ENCODE measurements at regions not wholly inside any gene's neighbourhood (a gene's known extent, or its start where the extent isn't known, plus 50 kb on each side); places are given as distances from the start of the nearest gene placed in this dataset.
"Not testable (repeated sequence)": the region's sequence is repeated elsewhere in the genome, so short reads cannot be mapped to it uniquely, and the experiment has no call there.

GRCh38 chr4:130067419-130067818 is 971.5 kb downstream of the C4orf33 start:
- ChIA-PET CTCF (interaction anchor here (1.2 kb wide), 1 partner anchor 14 kb away, joined by 3 read pairs; no protein-coding TSS in a partner anchor), POLR2A (no interaction called here)
- TF ChIP-seq CTCF (IDR thresholded peaks at IDR 0.05; ENCODE audit: control extremely low read depth, extremely low read depth, low read depth, missing control alignments) = no peak
- no peak for DNase-seq (ENCODE audit: extremely low spot score)

DNA sequence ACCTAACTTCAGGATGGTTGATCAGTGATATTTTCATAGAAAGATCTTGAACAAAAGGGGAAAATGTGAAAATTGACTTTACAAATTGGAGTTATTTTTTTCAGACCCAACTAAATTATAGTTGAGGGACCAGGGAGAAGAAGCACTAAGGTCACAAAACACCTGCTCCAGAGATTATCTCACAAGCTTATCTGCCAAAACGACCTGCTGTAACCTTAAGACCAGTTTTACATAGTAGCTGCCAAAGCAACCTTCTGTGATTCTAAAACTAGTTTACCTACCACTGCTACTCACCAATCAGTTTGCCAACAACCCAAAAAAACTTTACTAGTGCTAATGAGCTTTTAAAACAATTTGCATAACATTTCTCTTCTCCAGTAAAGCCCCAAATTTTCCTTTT is 972.1 kb downstream of the C4orf33 start:
- no peak for TF ChIP-seq CTCF (IDR thresholded peaks at IDR 0.05; ENCODE audit: control extremely low read depth, extremely low read depth, low read depth, missing control alignments)
- POLR2A ChIA-PET = no interaction called here
- DNase-seq (ENCODE audit: extremely low spot score) = no peak
- CTCF ChIA-PET = interaction anchor here (1.2 kb wide), 1 partner anchor 14 kb away, joined by 3 read pairs; no protein-coding TSS in a partner anchor

- CTCF ChIA-PET = no interaction called here
- TF ChIP-seq CTCF (IDR thresholded peaks at IDR 0.05; ENCODE audit: control extremely low read depth, extremely low read depth, low read depth, missing control alignments) = no peak
- DNase-seq (ENCODE audit: extremely low spot score) = no peak
- POLR2A ChIA-PET = no interaction called here
Observed at GRCh38 chr4:130071746-130072145, 975.8 kb downstream of the C4orf33 start.

- DNase-seq (ENCODE audit: extremely low spot score) = no peak
- no peak for TF ChIP-seq CTCF (IDR thresholded peaks at IDR 0.05; ENCODE audit: control extremely low read depth, extremely low read depth, low read depth, missing control alignments)
- ChIA-PET POLR2A (no interaction called here), CTCF (no interaction called here)
Observed at GRCh38 chr4:130073145-130073790, 977.3 kb downstream of the C4orf33 start.

DNA sequence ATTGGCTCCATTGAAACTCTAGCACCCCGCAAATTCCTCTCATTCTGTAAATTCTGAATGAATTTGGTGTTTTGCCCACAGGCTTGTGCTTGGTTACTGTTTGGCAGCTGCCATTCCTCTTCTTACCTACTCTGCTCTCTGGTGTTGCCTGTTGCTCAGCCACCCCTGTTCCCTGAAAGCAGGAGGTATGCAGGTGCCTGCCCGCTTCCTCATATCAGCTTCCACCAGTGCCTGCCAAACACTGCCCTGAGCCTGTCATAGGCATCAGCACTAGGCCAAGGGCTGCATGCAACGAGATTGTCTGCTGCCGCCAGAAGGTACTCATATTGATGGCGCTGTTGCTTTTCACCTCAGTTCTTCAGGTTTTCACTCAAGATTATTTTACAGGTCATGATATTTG is 978.1 kb downstream of the C4orf33 start:
- CTCF ChIA-PET = no interaction called here
- no peak for DNase-seq (ENCODE audit: extremely low spot score)
- no peak for TF ChIP-seq CTCF (IDR thresholded peaks at IDR 0.05; ENCODE audit: control extremely low read depth, extremely low read depth, low read depth, missing control alignments)
- POLR2A ChIA-PET = no interaction called here

GRCh38 chr4:130077275-130077674 is 981.3 kb downstream of the C4orf33 start:
- ChIA-PET POLR2A (no interaction called here), CTCF (no interaction called here)
- DNase-seq (ENCODE audit: extremely low spot score) = no peak
- no peak for TF ChIP-seq CTCF (IDR thresholded peaks at IDR 0.05; ENCODE audit: control extremely low read depth, extremely low read depth, low read depth, missing control alignments)

DNA sequence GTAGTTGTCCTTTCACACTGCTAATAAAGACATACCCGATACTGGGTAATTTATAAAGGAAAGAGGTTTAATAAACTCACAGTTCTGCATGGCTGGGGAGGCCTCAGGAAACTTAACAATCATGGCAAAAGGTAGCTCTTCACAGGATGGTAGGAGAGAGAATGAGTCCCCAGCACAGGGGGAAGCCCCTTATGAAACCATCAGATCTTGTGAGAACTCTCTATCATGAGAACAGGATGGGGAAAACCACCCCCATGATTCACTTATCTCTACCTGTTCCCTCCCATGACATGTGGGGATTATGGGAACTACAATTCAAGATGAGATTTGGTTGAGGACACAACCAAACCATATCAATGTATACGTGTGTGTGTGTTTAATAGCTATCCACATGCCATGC is 983.1 kb downstream of the C4orf33 start:
- CTCF ChIA-PET; DNase-seq (ENCODE audit: extremely low spot score); POLR2A ChIA-PET: not testable (repeated sequence)

Measured in GM10248 (cell line).